22Rv1 (cell line): ENCODE measurements at regions not wholly inside any gene's neighbourhood (a gene's known extent, or its start where the extent isn't known, plus 50 kb on each side); places are given as distances from the start of the nearest gene placed in this dataset.
A peak's percentile ranks its signal among the peaks of the same experiment; 100 is the strongest.

Source experiments
- CTCF ChIP-seq: fragments of 450-650 bp; IDR thresholded peaks from 2 replicates; pipeline ENCODE4 v1.5.1; 2017; ENCODE audit warnings: mild to moderate bottlenecking
- ZFX ChIP-seq: fragments of 450-650 bp; IDR thresholded peaks from 2 replicates; pipeline ENCODE4 v1.6.1; 2017; ENCODE audit warnings: antibody characterized with exemption, borderline replicate concordance

DNA sequence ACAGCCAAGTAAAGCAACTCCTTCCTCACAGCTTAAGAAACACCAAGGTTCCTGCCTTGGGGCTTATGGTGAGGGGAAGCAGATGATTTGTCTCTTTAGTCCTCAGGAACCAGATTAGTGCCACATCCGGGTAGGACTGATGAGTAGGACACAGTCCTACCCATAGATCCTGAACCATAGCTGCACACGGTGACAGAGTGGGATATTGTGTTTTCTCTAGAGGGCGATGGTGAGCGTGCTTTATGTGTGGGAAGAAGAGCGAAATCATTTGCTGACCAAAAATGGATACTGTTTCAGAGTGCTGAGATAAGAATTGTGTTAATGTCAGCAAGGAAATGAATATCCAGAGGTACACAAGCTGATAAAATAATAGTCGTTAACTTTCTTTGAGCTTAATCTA, 209.0 kb upstream of the FBXL7 start:
- TF ChIP-seq CTCF: peak; percentile 63
- TF ChIP-seq ZFX: no peak
